GM12878 (cell line): ENCODE measurements at regions not wholly inside any gene's neighbourhood (a gene's known extent, or its start where the extent isn't known, plus 50 kb on each side); places are given as distances from the start of the nearest gene placed in this dataset.

Experiments
- ATAC-seq: fragments of 200-7000 bp; cut with Tn5 transposase; 3 replicates; pipeline ENCODE4 v1.9.1; 2020; ENCODE audit warnings: mild to moderate bottlenecking, moderate library complexity
- BruUV-seq: library from RNA; stranded (reverse); fragments of 400-500 nt; replicated peaks from 2 replicates; lab custom pipeline; 2021; lab: Mats Ljungman, UMichigan
- CTCF ChIA-PET: fragments of 300-600 bp; sonication (Branson Sonifier 250); formaldehyde crosslinking; extraction: SDS; loops from one replicate; lab custom pipeline; 2021; ENCODE audit warnings: inconsistent platforms; lab: Yijun Ruan, JAX
- POLR2A ChIA-PET: fragments of 350-600 bp; formaldehyde crosslinking; extraction: SDS; loops from one replicate; lab custom pipeline; 2021; ENCODE audit warnings: inconsistent platforms; lab: Charles Lee
- RAD21 ChIA-PET: fragments of 300-600 bp; sonication (Branson Sonifier 250); formaldehyde crosslinking; loops from one replicate; lab custom pipeline; 2023; ENCODE audit warnings: antibody characterized with exemption; ENCODE audit not compliant: unreplicated experiment; lab: Charles Lee
- SMC1A ChIA-PET: fragments of 300-600 bp; sonication (Branson Sonifier 250); formaldehyde crosslinking; loops from one replicate; lab custom pipeline; 2023; ENCODE audit not compliant: unreplicated experiment, uncharacterized antibody; lab: Charles Lee
- DNase-seq: peaks from one replicate; pipeline ENCODE4 v3.0.0-alpha.2; 2011; ENCODE audit warnings: low read depth, low spot score
- FAIRE-seq: peaks from 3 replicates; lab custom pipeline; 2011; peaks lifted over from hg19 to GRCh38; lab: Jason Lieb, UNC
- H2AFZ ChIP-seq: 2 replicates; pipeline ENCODE4 v1.6.0; 2011; ENCODE audit warnings: low read depth, low read length, control low read depth; ENCODE audit not compliant: control insufficient read depth
- H3K27ac ChIP-seq: 2 replicates; pipeline ENCODE4 v1.5.1; 2011; ENCODE audit warnings: control low read depth; ENCODE audit not compliant: control insufficient read depth, insufficient read depth
- H3K27me3 ChIP-seq, 2 experiments: replicated peaks in 1 of 2; 2 replicates each; pipeline versions ENCODE4 v1.6.0 to v1.6.1; 2011; ENCODE audit warnings: low read length in 1 of 2; ENCODE audit not compliant: control insufficient read depth in 2 of 2, insufficient read depth in 2 of 2
- H3K36me3 ChIP-seq, 2 experiments: 2 replicates each; pipeline ENCODE4 v1.5.1; 2011; ENCODE audit warnings: low read length in 1 of 2; ENCODE audit not compliant: control insufficient read depth in 2 of 2, insufficient read depth in 2 of 2
- H3K4me1 ChIP-seq: 2 replicates; pipeline ENCODE4 v1.6.1; 2011; ENCODE audit warnings: mild to moderate bottlenecking, low read length, moderate library complexity, mixed read lengths; ENCODE audit not compliant: control insufficient read depth, insufficient read depth
- H3K4me2 ChIP-seq: 2 replicates; pipeline ENCODE4 v1.6.0; 2011; ENCODE audit warnings: control low read depth; ENCODE audit not compliant: control insufficient read depth, insufficient read depth
- H3K4me3 ChIP-seq: fragments of 200-600 bp; sonication (generic); 2 replicates; pipeline ENCODE4 v1.5.1; 2016
- H3K79me2 ChIP-seq: 2 replicates; pipeline ENCODE4 v1.6.0; 2011; ENCODE audit warnings: low read length; ENCODE audit not compliant: control insufficient read depth, insufficient read depth
- H3K9ac ChIP-seq: 2 replicates; pipeline ENCODE4 v1.8.0; 2011; ENCODE audit warnings: low read length, control low read depth, mixed read lengths; ENCODE audit not compliant: control insufficient read depth, insufficient read depth
- H3K9me3 ChIP-seq: replicated peaks from 3 replicates; pipeline ENCODE4 v1.5.1; 2011; ENCODE audit warnings: mild to moderate bottlenecking, low read length; ENCODE audit not compliant: control insufficient read depth, insufficient read depth
- H4K20me1 ChIP-seq: 2 replicates; pipeline ENCODE4 v1.6.0; 2011; ENCODE audit not compliant: control insufficient read depth, insufficient read depth
- BCLAF1 ChIP-seq: fragments of 450-650 bp; IDR thresholded peaks from 2 replicates; pipeline ENCODE4 v1.6.1; 2017; ENCODE audit warnings: antibody characterized with exemption, mild to moderate bottlenecking, moderate library complexity
- CREB1 ChIP-seq: IDR thresholded peaks from 2 replicates; pipeline ENCODE4 v1.6.1; 2012; ENCODE audit warnings: low read depth, mild to moderate bottlenecking, inconsistent platforms
- PKNOX1 ChIP-seq: fragments of 450-650 bp; IDR thresholded peaks from 2 replicates; pipeline ENCODE4 v1.6.1; 2016; ENCODE audit warnings: mild to moderate bottlenecking
- ZBTB11 ChIP-seq: fragments of 450-650 bp; formaldehyde crosslinking; IDR thresholded peaks from 2 replicates; pipeline ENCODE4 v1.5.0; 2022; ENCODE audit warnings: mild to moderate bottlenecking, missing genetic modification characterization
- ZNF622 ChIP-seq: fragments of 450-650 bp; IDR thresholded peaks from 2 replicates; pipeline ENCODE4 v1.6.1; 2017; ENCODE audit warnings: mild to moderate bottlenecking, inconsistent platforms
- WGBS: methylation state at CpG from one replicate; pipeline ENCODE4 v1.1.6; 2016; ENCODE audit warnings: low lambda C conversion rate; ENCODE audit not compliant: insufficient replicate concordance, insufficient coverage; ENCODE audit errors: missing lambda C conversion rate; 5-methylcytosine and 5-hydroxymethylcytosine counted together
- in situ Hi-C: fragments of 300-500 bp; cut with MboI; formaldehyde crosslinking; loops from 9 replicates; pipeline ENCODE4 v1.14.3; 2018; ENCODE audit warnings: mixed read lengths
- intact Hi-C: fragments of 100-400 bp; cut with micrococcal nuclease; formaldehyde crosslinking; loops from one replicate; pipeline ENCODE4 v1.14.2; 2022; ENCODE audit not compliant: unreplicated experiment

- DNase-seq (no peak), ATAC-seq (no peak), FAIRE-seq (no peak)
- ChIA-PET SMC1A (interaction anchor here (0.6 kb wide), 1 partner anchor 165 kb away, joined by 4 read pairs; no protein-coding TSS in a partner anchor), RAD21 (no interaction called here), POLR2A (no interaction called here), CTCF (no interaction called here)
- no peak for TF ChIP-seq ZBTB11 (CRISPR knock-in tag)
- no peak for TF ChIP-seq ZNF622
- TF ChIP-seq BCLAF1, result no peak
- TF ChIP-seq PKNOX1, result no peak
- TF ChIP-seq CREB1, result no peak
- Histone ChIP-seq H3K4me1 (no peaks in the 10 kb centered on the region), H3K4me2 (no peak overlapping the region), H3K36me3 (no peaks in the 10 kb centered on the region), H3K27me3 (peaks cover 1 to 5% of the 10 kb centered on the region in 2 experiments), H3K27ac (no peak overlapping the region), H4K20me1 (no peaks in the 10 kb centered on the region), H3K79me2 (no peaks in the 10 kb centered on the region), H3K4me3 (no peak overlapping the region), H3K9ac (no peak overlapping the region), H3K9me3 (no peaks in the 10 kb centered on the region), H2AFZ (no peak overlapping the region)
- no TSS peak for BruUV-seq
- in situ Hi-C loops (no loop called here), intact Hi-C loops (no loop called here)
- 21% methylated on average over 5 of the region's 5 CpGs for WGBS
Observed at GRCh38 chr15:69559440-69560190, 107.0 kb downstream of the RPLP1 start.
